ENCODE measurements at regions not wholly inside any gene's neighbourhood (a gene's known extent, or its start where the extent isn't known, plus 50 kb on each side); places are given as distances from the start of the nearest gene placed in this dataset.
"Not testable (repeated sequence)": the region's sequence is repeated elsewhere in the genome, so short reads cannot be mapped to it uniquely, and the experiment has no call there.

GRCh38 chr1:87989346-87989745 is 660.7 kb downstream of the LMO4 start:
- no peak for DNase-seq (ENCODE audit: low read depth)
- no peak for TF ChIP-seq CTCF (IDR thresholded peaks at IDR 0.05; ENCODE audit: insufficient read depth, low read depth, low read length, missing control alignments)
- H3K4me3 ChIP-seq (ENCODE audit: low read depth, low read length), result no peak overlapping the region

GRCh38 chr1:87992536-87992935 is 663.9 kb downstream of the LMO4 start:
- not testable (repeated sequence) for DNase-seq (ENCODE audit: low read depth); H3K4me3 ChIP-seq (ENCODE audit: low read depth, low read length)

- no peak overlapping the region for H3K4me3 ChIP-seq (ENCODE audit: low read depth, low read length)
- no peak for TF ChIP-seq CTCF (IDR thresholded peaks at IDR 0.05; ENCODE audit: insufficient read depth, low read depth, low read length, missing control alignments)
- no peak for DNase-seq (ENCODE audit: low read depth)
Observed at GRCh38 chr1:87993051-87993450, 664.4 kb downstream of the LMO4 start.

GRCh38 chr1:87999852-88000251 is 671.2 kb downstream of the LMO4 start:
- no peak for DNase-seq (ENCODE audit: low read depth)
- no peak overlapping the region for H3K4me3 ChIP-seq (ENCODE audit: low read depth, low read length)
- TF ChIP-seq CTCF (IDR thresholded peaks at IDR 0.05; ENCODE audit: insufficient read depth, low read depth, low read length, missing control alignments), result no peak

- DNase-seq (ENCODE audit: low read depth), result no peak
- TF ChIP-seq CTCF (IDR thresholded peaks at IDR 0.05; ENCODE audit: insufficient read depth, low read depth, low read length, missing control alignments), result no peak
- H3K4me3 ChIP-seq (ENCODE audit: low read depth, low read length), result no peak overlapping the region
Observed at GRCh38 chr1:88001460-88001859, 672.8 kb downstream of the LMO4 start.

GRCh38 chr1:88003255-88003654 is 674.6 kb downstream of the LMO4 start:
- no peak overlapping the region for H3K4me3 ChIP-seq (ENCODE audit: low read depth, low read length)
- TF ChIP-seq CTCF (IDR thresholded peaks at IDR 0.05; ENCODE audit: insufficient read depth, low read depth, low read length, missing control alignments), result no peak
- DNase-seq (ENCODE audit: low read depth), result no peak

GRCh38 chr1:88009916-88010315 is 674.2 kb upstream of the PKN2 start:
- H3K4me3 ChIP-seq (ENCODE audit: low read depth, low read length), result no peak overlapping the region
- no peak for TF ChIP-seq CTCF (IDR thresholded peaks at IDR 0.05; ENCODE audit: insufficient read depth, low read depth, low read length, missing control alignments)
- no peak for DNase-seq (ENCODE audit: low read depth)

GRCh38 chr1:88013485-88013884 is 670.6 kb upstream of the PKN2 start:
- no peak for TF ChIP-seq CTCF (IDR thresholded peaks at IDR 0.05; ENCODE audit: insufficient read depth, low read depth, low read length, missing control alignments)
- DNase-seq (ENCODE audit: low read depth), result no peak
- H3K4me3 ChIP-seq (ENCODE audit: low read depth, low read length), result no peak overlapping the region
